Testis (tissue), 2 donors: ENCODE measurements at regions not wholly inside any gene's neighbourhood (a gene's known extent, or its start where the extent isn't known, plus 50 kb on each side); places are given as distances from the start of the nearest gene placed in this dataset.

Experiments used
- DNase-seq: peaks from one replicate; pipeline ENCODE4 v3.0.0-alpha.2; 2019
- H3K27ac ChIP-seq, 2 donors: fragments of 200-600 bp; sonication (generic); one replicate each; pipeline ENCODE4 v1.5.1; 2019
- H3K27me3 ChIP-seq: fragments of 200-600 bp; sonication (generic); one replicate; pipeline ENCODE4 v1.5.1; 2019
- H3K36me3 ChIP-seq: fragments of 200-600 bp; sonication (generic); one replicate; pipeline ENCODE4 v1.5.1; 2017; ENCODE audit warnings: low read depth; ENCODE audit errors: missing control alignments
- H3K4me1 ChIP-seq: fragments of 200-600 bp; sonication (generic); one replicate; pipeline ENCODE4 v1.5.1; 2019
- H3K4me3 ChIP-seq, 2 donors: fragments of 200-600 bp; sonication (generic); one replicate each; pipeline ENCODE4 v1.5.1; 2017 to 2019
- H3K9me3 ChIP-seq: fragments of 200-600 bp; sonication (generic); one replicate; pipeline ENCODE4 v1.5.1; 2017
- CTCF ChIP-seq, 3 experiments: fragments of 450-650 bp in 2 of 3; fragments of 200-600 bp in 1 of 3; sonication (generic) in 1 of 3; IDR thresholded peaks; one replicate each; pipeline ENCODE4 v1.5.1; 2016 to 2019; ENCODE audit warnings: antibody characterized with exemption in 3 of 3, mild to moderate bottlenecking in 2 of 3, moderate library complexity in 1 of 3
- POLR2A ChIP-seq: fragments of 450-650 bp; IDR thresholded peaks from one replicate; pipeline ENCODE4 v1.6.1; 2017; ENCODE audit warnings: antibody characterized with exemption, mild to moderate bottlenecking, moderate library complexity
- WGBS, 2 donors: methylation state at CpG; one replicate each; pipeline ENCODE4 v1.1.5; 2018; 5-methylcytosine and 5-hydroxymethylcytosine counted together
- intact Hi-C: fragments of 100-400 bp; cut with DNase I; formaldehyde crosslinking; loops from one replicate; pipeline ENCODE4 v1.15.1; 2023; ENCODE audit warnings: low total_unique reads

GRCh38 chr6:150539111-150539510, 60.6 kb upstream of the PLEKHG1 start:
- TF ChIP-seq POLR2A, result no peak
- no peak for TF ChIP-seq CTCF (IDR thresholded peaks at IDR 0.05)
- intact Hi-C loops, result no loop called here
- H3K9me3 ChIP-seq, result no peaks in the 10 kb centered on the region

DNA sequence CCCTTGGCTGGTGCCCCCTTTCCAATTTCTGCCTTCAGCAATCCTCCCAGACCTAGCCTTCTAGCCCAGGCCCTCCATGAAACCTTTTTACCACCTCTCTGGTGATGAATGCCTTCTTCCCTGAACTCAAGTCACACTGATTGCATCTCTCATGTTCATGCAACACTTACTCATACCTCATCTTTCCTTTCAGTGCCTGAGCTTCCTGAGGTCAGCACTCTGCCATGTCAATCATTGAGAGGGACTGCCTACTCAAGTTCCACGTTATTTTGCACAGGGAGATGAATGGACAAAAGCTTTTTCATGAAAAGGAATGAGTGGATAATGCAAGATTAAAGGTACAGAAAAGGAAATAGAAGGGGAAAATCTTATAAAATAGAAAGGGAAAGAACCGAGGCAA, 60.1 kb upstream of the PLEKHG1 start:
- no peaks in the 10 kb centered on the region for H3K27me3 ChIP-seq
- WGBS, 2 donors, result 84 to 88% methylated on average over 2 of the region's 2 CpGs
- H3K9me3 ChIP-seq, result no peaks in the 10 kb centered on the region
- TF ChIP-seq POLR2A, result no peak
- TF ChIP-seq CTCF (IDR thresholded peaks at IDR 0.05), result no peak
- H3K4me3 ChIP-seq, result no peak overlapping the region
- H3K4me1 ChIP-seq, result no peaks in the 10 kb centered on the region
- DNase-seq, result no peak
- no peaks in the 10 kb centered on the region for H3K36me3 ChIP-seq
- H3K27ac ChIP-seq, result no peak overlapping the region
- intact Hi-C loops, result no loop called here

More at GRCh38 chr6:150539111-150539510, 60.6 kb upstream of the PLEKHG1 start:
- Histone ChIP-seq H3K27ac (no peak overlapping the region), H3K4me3 (no peak overlapping the region), H3K4me1 (no peaks in the 10 kb centered on the region), H3K36me3 (no peaks in the 10 kb centered on the region), H3K27me3 (no peaks in the 10 kb centered on the region)
- 69 to 72% methylated on average over 2 of the region's 2 CpGs for WGBS, 2 donors
- DNase-seq, result no peak

- H3K27ac ChIP-seq, result no peak overlapping the region
- WGBS, 2 donors, result 64 to 69% methylated on average over 2 of the region's 2 CpGs
- H3K4me1 ChIP-seq, result peaks cover 3% of the 10 kb centered on the region
- H3K27me3 ChIP-seq, result no peaks in the 10 kb centered on the region
- no peak overlapping the region for H3K4me3 ChIP-seq
- DNase-seq, result no peak
- TF ChIP-seq CTCF (IDR thresholded peaks at IDR 0.05) (no peak), POLR2A (no peak)
- no peaks in the 10 kb centered on the region for H3K36me3 ChIP-seq
- no peaks in the 10 kb centered on the region for H3K9me3 ChIP-seq
- intact Hi-C loops, result no loop called here
These were observed 58.1 kb upstream of the PLEKHG1 start for GRCh38 chr6:150541576-150541975.

GRCh38 chr6:150543178-150543577, 56.5 kb upstream of the PLEKHG1 start:
- Histone ChIP-seq H3K9me3 (no peaks in the 10 kb centered on the region), H3K4me3 (no peak overlapping the region), H3K36me3 (no peaks in the 10 kb centered on the region), H3K27ac (no peak overlapping the region), H3K4me1 (peaks cover 11% of the 10 kb centered on the region), H3K27me3 (no peaks in the 10 kb centered on the region)
- DNase-seq, result no peak
- no peak for TF ChIP-seq POLR2A
- no peak for TF ChIP-seq CTCF (IDR thresholded peaks at IDR 0.05)
- intact Hi-C loops, result no loop called here

- no peaks in the 10 kb centered on the region for H3K36me3 ChIP-seq
- DNase-seq, result no peak
- 92 to 95% methylated on average over 2 of the region's 2 CpGs for WGBS, 2 donors
- intact Hi-C loops, result no loop called here
- peaks cover 11% of the 10 kb centered on the region for H3K4me1 ChIP-seq
- no peaks in the 10 kb centered on the region for H3K27me3 ChIP-seq
- H3K27ac ChIP-seq, result no peak overlapping the region
- H3K4me3 ChIP-seq, result no peak overlapping the region
- TF ChIP-seq CTCF (IDR thresholded peaks at IDR 0.05), result no peak
- TF ChIP-seq POLR2A, result no peak
- H3K9me3 ChIP-seq, result no peaks in the 10 kb centered on the region
These were observed 54.9 kb upstream of the PLEKHG1 start for GRCh38 chr6:150544793-150545192.
